22Rv1 (cell line): ENCODE measurements at regions not wholly inside any gene's neighbourhood (a gene's known extent, or its start where the extent isn't known, plus 50 kb on each side); places are given as distances from the start of the nearest gene placed in this dataset.

Source experiments
- H3K27ac ChIP-seq: fragments of 450-650 bp; 2 replicates; pipeline ENCODE4 v1.5.1; 2017
- CTCF ChIP-seq: fragments of 450-650 bp; IDR thresholded peaks from 2 replicates; pipeline ENCODE4 v1.5.1; 2017; ENCODE audit warnings: mild to moderate bottlenecking
- ZFX ChIP-seq: fragments of 450-650 bp; IDR thresholded peaks from 2 replicates; pipeline ENCODE4 v1.6.1; 2017; ENCODE audit warnings: antibody characterized with exemption, borderline replicate concordance

GRCh38 chr10:10680496-10680895 is 337.2 kb upstream of the CELF2 start:
- H3K27ac ChIP-seq, result no peak overlapping the region
- TF ChIP-seq CTCF (no peak), ZFX (no peak)

- TF ChIP-seq ZFX, result no peak
These were observed 332.7 kb upstream of the CELF2 start for GRCh38 chr10:10684972-10685371.

GRCh38 chr10:10685566-10685965 is 332.1 kb upstream of the CELF2 start:
- H3K27ac ChIP-seq, result no peak overlapping the region
- TF ChIP-seq ZFX (no peak), CTCF (no peak)

More at GRCh38 chr10:10684972-10685371, 332.7 kb upstream of the CELF2 start:
- no peak overlapping the region for H3K27ac ChIP-seq

- H3K27ac ChIP-seq, result no peak overlapping the region
- no peak for TF ChIP-seq ZFX
These were observed 329.9 kb upstream of the CELF2 start for GRCh38 chr10:10687751-10688150.

- H3K27ac ChIP-seq, result no peak overlapping the region
- no peak for TF ChIP-seq ZFX
- TF ChIP-seq CTCF, result no peak
These were observed 318.2 kb upstream of the CELF2 start for GRCh38 chr10:10699427-10699826.

- TF ChIP-seq ZFX (no peak), CTCF (no peak)
- H3K27ac ChIP-seq, result no peak overlapping the region
These were observed 316.5 kb upstream of the CELF2 start for GRCh38 chr10:10701084-10701611.

- no peak overlapping the region for H3K27ac ChIP-seq
- no peak for TF ChIP-seq CTCF
- no peak for TF ChIP-seq ZFX
These were observed 315.5 kb upstream of the CELF2 start for GRCh38 chr10:10702211-10702610.

- TF ChIP-seq ZFX, result no peak
- TF ChIP-seq CTCF, result no peak
- no peak overlapping the region for H3K27ac ChIP-seq
These were observed 314.3 kb upstream of the CELF2 start for GRCh38 chr10:10703382-10703781.
